ENCODE measurements at regions not wholly inside any gene's neighbourhood (a gene's known extent, or its start where the extent isn't known, plus 50 kb on each side); places are given as distances from the start of the nearest gene placed in this dataset.

DNA sequence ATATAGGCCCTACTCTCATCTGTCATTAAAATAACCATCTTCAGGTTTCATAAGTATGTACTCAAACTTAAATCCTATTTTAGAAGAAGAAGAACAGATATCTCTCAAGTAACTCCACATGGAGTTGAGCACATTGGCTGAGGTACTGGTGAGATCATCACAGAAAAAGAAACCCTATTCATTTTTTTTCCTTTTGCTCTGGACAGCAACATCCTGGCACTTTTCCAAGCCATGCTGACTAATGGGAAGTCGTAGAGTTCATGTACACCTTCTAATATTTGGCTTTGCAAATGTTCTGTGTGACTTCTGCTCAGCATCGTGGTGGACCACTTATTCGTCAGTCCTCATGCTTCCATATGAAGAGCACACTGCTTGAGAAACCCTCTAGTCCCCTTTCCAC is 336.0 kb upstream of the KCNH8 start:
- TF ChIP-seq, protein P1, sequence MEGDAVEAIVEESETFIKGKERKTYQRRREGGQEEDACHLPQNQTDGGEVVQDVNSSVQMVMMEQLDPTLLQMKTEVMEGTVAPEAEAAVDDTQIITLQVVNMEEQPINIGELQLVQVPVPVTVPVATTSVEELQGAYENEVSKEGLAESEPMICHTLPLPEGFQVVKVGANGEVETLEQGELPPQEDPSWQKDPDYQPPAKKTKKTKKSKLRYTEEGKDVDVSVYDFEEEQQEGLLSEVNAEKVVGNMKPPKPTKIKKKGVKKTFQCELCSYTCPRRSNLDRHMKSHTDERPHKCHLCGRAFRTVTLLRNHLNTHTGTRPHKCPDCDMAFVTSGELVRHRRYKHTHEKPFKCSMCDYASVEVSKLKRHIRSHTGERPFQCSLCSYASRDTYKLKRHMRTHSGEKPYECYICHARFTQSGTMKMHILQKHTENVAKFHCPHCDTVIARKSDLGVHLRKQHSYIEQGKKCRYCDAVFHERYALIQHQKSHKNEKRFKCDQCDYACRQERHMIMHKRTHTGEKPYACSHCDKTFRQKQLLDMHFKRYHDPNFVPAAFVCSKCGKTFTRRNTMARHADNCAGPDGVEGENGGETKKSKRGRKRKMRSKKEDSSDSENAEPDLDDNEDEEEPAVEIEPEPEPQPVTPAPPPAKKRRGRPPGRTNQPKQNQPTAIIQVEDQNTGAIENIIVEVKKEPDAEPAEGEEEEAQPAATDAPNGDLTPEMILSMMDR (conservative IDR thresholded peaks at IDR 0.05 in 1 of 2, IDR thresholded peaks at IDR 0.05 in 1 of 2; ENCODE audit: extremely low read depth in 1 of 2, insufficient read depth in 1 of 2, low read depth in 1 of 2, low read length in 2 of 2) = no peak
- TF ChIP-seq EZH2 (IDR thresholded peaks at IDR 0.05; ENCODE audit: borderline replicate concordance, low read length) = no peak
